ENCODE measurements at regions not wholly inside any gene's neighbourhood (a gene's known extent, or its start where the extent isn't known, plus 50 kb on each side); places are given as distances from the start of the nearest gene placed in this dataset.
"Not testable (repeated sequence)": the region's sequence is repeated elsewhere in the genome, so short reads cannot be mapped to it uniquely, and the experiment has no call there.

- Histone ChIP-seq H3K9me3 (ENCODE audit: control extremely low read depth in 1 of 3, control insufficient read depth in 2 of 3, insufficient read depth in 1 of 3, low read length in 2 of 3) (peaks cover 0 to 4% (median 3%) of the 10 kb centered on the region in 3 donors), H4K20me1 (ENCODE audit: control insufficient read depth, insufficient read depth, low read length, poor library complexity, severe bottlenecking) (no peaks in the 10 kb centered on the region), H3K36me3 (replicated peaks in 1 of 2; ENCODE audit: control extremely low read depth in 1 of 2, control insufficient read depth in 1 of 2, extremely low read depth in 1 of 2, insufficient read depth in 2 of 2, low read length in 1 of 2) (no peaks in the 10 kb centered on the region), H3K79me2 (ENCODE audit: control insufficient read depth, insufficient read depth, low read length) (no peaks in the 10 kb centered on the region), H3K4me2 (replicated peaks; ENCODE audit: low read depth, low read length, poor library complexity, severe bottlenecking) (no peak overlapping the region), H3K27ac (ENCODE audit: low read length in 2 of 2) (no peak overlapping the region), H3K9ac (ENCODE audit: low read length) (no peak overlapping the region), H2AFZ (ENCODE audit: insufficient read depth, low read depth, low read length, poor library complexity, severe bottlenecking) (no peak overlapping the region), H3K4me3 (ENCODE audit: control extremely low read depth in 1 of 5, extremely low read depth in 1 of 5, insufficient read depth in 1 of 5, low read depth in 2 of 5, low read length in 4 of 5) (no peak overlapping the region), H3K4me1 (ENCODE audit: control insufficient read depth in 2 of 2, insufficient read depth in 2 of 2, low read length in 2 of 2) (peaks cover 0 to 6% of the 10 kb centered on the region in 2 donors), H3K27me3 (replicated peaks in 1 of 4; ENCODE audit: control extremely low read depth in 1 of 4, control insufficient read depth in 3 of 4, insufficient read depth in 4 of 4, low read length in 3 of 4) (no peaks in the 10 kb centered on the region)
- ChIA-PET POLR2A (no interaction called here), CTCF (no interaction called here)
- Mint-ChIP-seq H3K4me3 (no peak overlapping the region), H3K27me3 (peaks cover 6% of the 10 kb centered on the region), H3K4me1 (peaks cover 5% of the 10 kb centered on the region), H3K9me3 (ENCODE audit: insufficient read depth) (peaks cover 2% of the 10 kb centered on the region), H3K27ac (no peak overlapping the region)
- intact Hi-C loops (cut with micrococcal nuclease): no loop called here
- no peak for DNase-seq
- TF ChIP-seq CTCF (IDR thresholded peaks at IDR 0.05) (no peak), EZH2 (IDR thresholded peaks at IDR 0.05; ENCODE audit: borderline replicate concordance, insufficient read depth, low read depth, low read length, poor library complexity, severe bottlenecking) (no peak)
- ATAC-seq (ENCODE audit: low read depth): no peak
- WGBS (ENCODE audit: insufficient coverage): 100% methylated on average over 1 of the region's 2 CpGs
These were observed 73.3 kb upstream of the TOP1 start for GRCh38 chr20:40955326-40955725.

- H3K4me1 Mint-ChIP-seq, H3K4me3 Mint-ChIP-seq, POLR2A ChIA-PET: not testable (repeated sequence)
These were observed 72.8 kb upstream of the TOP1 start for GRCh38 chr20:40955826-40956225.

More at GRCh38 chr20:40955826-40956225, 72.8 kb upstream of the TOP1 start:
- CTCF ChIA-PET: interaction anchor here (1.1 to 2.1 kb wide), 4 partner anchors 10 to 1687 kb away, joined by 4 to 8 read pairs (median 5); no protein-coding TSS in a partner anchor
- H2AFZ ChIP-seq (ENCODE audit: insufficient read depth, low read depth, low read length, poor library complexity, severe bottlenecking); H3K36me3 ChIP-seq (replicated peaks in 1 of 2; ENCODE audit: control extremely low read depth in 1 of 2, control insufficient read depth in 1 of 2, extremely low read depth in 1 of 2, insufficient read depth in 2 of 2, low read length in 1 of 2); H3K27ac Mint-ChIP-seq; H3K79me2 ChIP-seq (ENCODE audit: control insufficient read depth, insufficient read depth, low read length); H4K20me1 ChIP-seq (ENCODE audit: control insufficient read depth, insufficient read depth, low read length, poor library complexity, severe bottlenecking); H3K4me2 ChIP-seq (replicated peaks; ENCODE audit: low read depth, low read length, poor library complexity, severe bottlenecking); H3K27ac ChIP-seq (ENCODE audit: low read length in 2 of 2); H3K27me3 ChIP-seq (replicated peaks in 1 of 4; ENCODE audit: control extremely low read depth in 1 of 4, control insufficient read depth in 3 of 4, insufficient read depth in 4 of 4, low read length in 3 of 4); intact Hi-C loops (cut with micrococcal nuclease); H3K9ac ChIP-seq (ENCODE audit: low read length); H3K9me3 Mint-ChIP-seq (ENCODE audit: insufficient read depth); H3K4me1 ChIP-seq (ENCODE audit: control insufficient read depth in 2 of 2, insufficient read depth in 2 of 2, low read length in 2 of 2); DNase-seq; H3K27me3 Mint-ChIP-seq; ATAC-seq (ENCODE audit: low read depth); H3K9me3 ChIP-seq (ENCODE audit: control extremely low read depth in 1 of 3, control insufficient read depth in 2 of 3, insufficient read depth in 1 of 3, low read length in 2 of 3); H3K4me3 ChIP-seq (ENCODE audit: control extremely low read depth in 1 of 5, extremely low read depth in 1 of 5, insufficient read depth in 1 of 5, low read depth in 2 of 5, low read length in 4 of 5): not testable (repeated sequence)
- WGBS (ENCODE audit: insufficient coverage): 100% methylated on average over 1 of the region's 8 CpGs

Data from B cell (primary cell).